ENCODE measurements at regions not wholly inside any gene's neighbourhood (a gene's known extent, or its start where the extent isn't known, plus 50 kb on each side); places are given as distances from the start of the nearest gene placed in this dataset.
"Not testable (repeated sequence)": the region's sequence is repeated elsewhere in the genome, so short reads cannot be mapped to it uniquely, and the experiment has no call there.

DNA sequence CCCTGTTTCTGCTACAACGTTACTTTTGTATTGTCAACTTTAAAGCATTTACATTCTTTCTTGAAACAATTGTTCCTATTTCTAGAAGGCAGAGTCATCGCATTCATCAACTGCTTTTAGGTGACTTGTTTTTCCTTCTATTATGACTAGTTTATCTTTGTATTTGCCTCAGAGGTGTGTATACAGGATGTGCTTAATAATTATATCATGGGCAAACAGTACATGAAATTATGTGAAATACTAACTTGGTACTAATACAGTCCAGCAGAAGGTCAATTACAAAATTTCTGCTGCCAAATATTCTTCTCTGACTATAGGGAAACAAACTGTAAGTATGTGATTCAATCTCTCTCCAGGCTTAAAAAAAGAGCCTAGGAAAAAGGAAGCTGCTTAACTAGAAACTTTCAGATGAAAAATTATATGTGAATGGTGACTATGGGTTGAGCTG lies 101.6 kb downstream of the C4BPA start (continued):
- no peak for TF ChIP-seq MEF2B (IDR thresholded peaks at IDR 0.05; ENCODE audit: partially characterized antibody, poor library complexity, severe bottlenecking)
- TF ChIP-seq ZNF24 (IDR thresholded peaks at IDR 0.05): no peak
- no peak for TF ChIP-seq HDGF (IDR thresholded peaks at IDR 0.05)
- TF ChIP-seq, protein P1, sequence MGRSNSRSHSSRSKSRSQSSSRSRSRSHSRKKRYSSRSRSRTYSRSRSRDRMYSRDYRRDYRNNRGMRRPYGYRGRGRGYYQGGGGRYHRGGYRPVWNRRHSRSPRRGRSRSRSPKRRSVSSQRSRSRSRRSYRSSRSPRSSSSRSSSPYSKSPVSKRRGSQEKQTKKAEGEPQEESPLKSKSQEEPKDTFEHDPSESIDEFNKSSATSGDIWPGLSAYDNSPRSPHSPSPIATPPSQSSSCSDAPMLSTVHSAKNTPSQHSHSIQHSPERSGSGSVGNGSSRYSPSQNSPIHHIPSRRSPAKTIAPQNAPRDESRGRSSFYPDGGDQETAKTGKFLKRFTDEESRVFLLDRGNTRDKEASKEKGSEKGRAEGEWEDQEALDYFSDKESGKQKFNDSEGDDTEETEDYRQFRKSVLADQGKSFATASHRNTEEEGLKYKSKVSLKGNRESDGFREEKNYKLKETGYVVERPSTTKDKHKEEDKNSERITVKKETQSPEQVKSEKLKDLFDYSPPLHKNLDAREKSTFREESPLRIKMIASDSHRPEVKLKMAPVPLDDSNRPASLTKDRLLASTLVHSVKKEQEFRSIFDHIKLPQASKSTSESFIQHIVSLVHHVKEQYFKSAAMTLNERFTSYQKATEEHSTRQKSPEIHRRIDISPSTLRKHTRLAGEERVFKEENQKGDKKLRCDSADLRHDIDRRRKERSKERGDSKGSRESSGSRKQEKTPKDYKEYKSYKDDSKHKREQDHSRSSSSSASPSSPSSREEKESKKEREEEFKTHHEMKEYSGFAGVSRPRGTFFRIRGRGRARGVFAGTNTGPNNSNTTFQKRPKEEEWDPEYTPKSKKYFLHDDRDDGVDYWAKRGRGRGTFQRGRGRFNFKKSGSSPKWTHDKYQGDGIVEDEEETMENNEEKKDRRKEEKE (IDR thresholded peaks at IDR 0.05): no peak
- no peak for TF ChIP-seq MTA3 (IDR thresholded peaks at IDR 0.05; ENCODE audit: borderline replicate concordance, low read length)
- TF ChIP-seq IKZF2 (IDR thresholded peaks at IDR 0.05): no peak

DNA sequence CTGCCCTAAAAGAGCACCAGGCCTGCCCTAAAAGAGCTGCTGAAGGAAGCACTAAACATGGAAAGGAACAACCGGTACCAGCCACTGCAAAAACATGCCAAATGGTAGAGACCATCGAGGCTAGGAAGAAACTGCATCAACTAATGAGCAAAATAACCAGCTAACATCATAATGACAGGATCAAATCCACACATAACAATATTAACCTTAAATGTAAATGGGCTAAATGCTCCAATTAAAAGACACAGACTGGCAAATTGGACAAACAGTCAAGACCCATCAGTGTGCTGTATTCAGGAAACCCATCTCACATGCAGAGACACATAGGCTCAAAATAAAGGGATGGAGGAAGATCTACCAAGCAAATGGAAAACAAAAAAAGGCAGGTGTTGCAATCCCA lies 104.7 kb downstream of the C4BPA start:
- FAIRE-seq; BruUV-seq (replicated peaks); H3K79me2 ChIP-seq (ENCODE audit: control insufficient read depth, insufficient read depth, low read length); H3K4me1 ChIP-seq (ENCODE audit: control insufficient read depth, insufficient read depth, low read length); H3K27ac ChIP-seq (ENCODE audit: control insufficient read depth, insufficient read depth); intact Hi-C loops (cut with micrococcal nuclease; ENCODE audit: unreplicated experiment); in situ Hi-C loops (cut with MboI); H3K9ac ChIP-seq (ENCODE audit: control insufficient read depth, insufficient read depth, low read length); H2AFZ ChIP-seq (ENCODE audit: control insufficient read depth, low read depth, low read length); ATAC-seq; H3K4me3 ChIP-seq; H3K9me3 ChIP-seq (replicated peaks; ENCODE audit: control insufficient read depth, insufficient read depth, low read length); POLR2A ChIA-PET; DNase-seq (ENCODE audit: low read depth, low spot score); RAD21 ChIA-PET (ENCODE audit: unreplicated experiment); H4K20me1 ChIP-seq (ENCODE audit: control insufficient read depth, insufficient read depth); CTCF ChIA-PET; H3K36me3 ChIP-seq (ENCODE audit: control insufficient read depth in 2 of 2, insufficient read depth in 2 of 2, low read length in 1 of 2); H3K27me3 ChIP-seq (replicated peaks in 1 of 2; ENCODE audit: control insufficient read depth in 2 of 2, insufficient read depth in 2 of 2, low read length in 1 of 2); H3K4me2 ChIP-seq (ENCODE audit: control insufficient read depth, insufficient read depth): not testable (repeated sequence)
- SMC1A ChIA-PET (ENCODE audit: uncharacterized antibody, unreplicated experiment): interaction anchor here (0.7 kb wide), 1 partner anchor 265 kb away, joined by 3 read pairs; no protein-coding TSS in a partner anchor
- 33% methylated on average over 2 of the region's 2 CpGs for WGBS (ENCODE audit: insufficient coverage, insufficient replicate concordance, low lambda C conversion rate, missing lambda C conversion rate)

Measured in GM12878 (cell line).